ENCODE measurements at regions not wholly inside any gene's neighbourhood (a gene's known extent, or its start where the extent isn't known, plus 50 kb on each side); places are given as distances from the start of the nearest gene placed in this dataset.
"Not testable (repeated sequence)": the region's sequence is repeated elsewhere in the genome, so short reads cannot be mapped to it uniquely, and the experiment has no call there.

GRCh38 chr17:20843261-20843660, 199.6 kb downstream of the USP22 start:
- H4K20me1 ChIP-seq (ENCODE audit: insufficient read depth, low read length); CTCF ChIA-PET (ENCODE audit: unreplicated experiment); H3K36me3 ChIP-seq (ENCODE audit: insufficient read depth, low read length); H3K4me3 ChIP-seq (ENCODE audit: low read depth, low read length, poor library complexity, severe bottlenecking); H3K9me2 ChIP-seq (ENCODE audit: insufficient read depth, low read length); H3K9me3 ChIP-seq (ENCODE audit: low read length); intact Hi-C loops (cut with micrococcal nuclease; ENCODE audit: unreplicated experiment); H3K4me2 ChIP-seq (ENCODE audit: low read length); H3K79me2 ChIP-seq (ENCODE audit: insufficient read depth, low read depth, low read length); DNase-seq (ENCODE audit: low spot score); H3K4me1 ChIP-seq (ENCODE audit: insufficient read depth, low read length, poor library complexity, severe bottlenecking); BruUV-seq (replicated peaks); H2AFZ ChIP-seq (ENCODE audit: low read length); POLR2A ChIA-PET; H3K27ac ChIP-seq (ENCODE audit: low read depth, low read length, poor library complexity, severe bottlenecking): not testable (repeated sequence)

DNA sequence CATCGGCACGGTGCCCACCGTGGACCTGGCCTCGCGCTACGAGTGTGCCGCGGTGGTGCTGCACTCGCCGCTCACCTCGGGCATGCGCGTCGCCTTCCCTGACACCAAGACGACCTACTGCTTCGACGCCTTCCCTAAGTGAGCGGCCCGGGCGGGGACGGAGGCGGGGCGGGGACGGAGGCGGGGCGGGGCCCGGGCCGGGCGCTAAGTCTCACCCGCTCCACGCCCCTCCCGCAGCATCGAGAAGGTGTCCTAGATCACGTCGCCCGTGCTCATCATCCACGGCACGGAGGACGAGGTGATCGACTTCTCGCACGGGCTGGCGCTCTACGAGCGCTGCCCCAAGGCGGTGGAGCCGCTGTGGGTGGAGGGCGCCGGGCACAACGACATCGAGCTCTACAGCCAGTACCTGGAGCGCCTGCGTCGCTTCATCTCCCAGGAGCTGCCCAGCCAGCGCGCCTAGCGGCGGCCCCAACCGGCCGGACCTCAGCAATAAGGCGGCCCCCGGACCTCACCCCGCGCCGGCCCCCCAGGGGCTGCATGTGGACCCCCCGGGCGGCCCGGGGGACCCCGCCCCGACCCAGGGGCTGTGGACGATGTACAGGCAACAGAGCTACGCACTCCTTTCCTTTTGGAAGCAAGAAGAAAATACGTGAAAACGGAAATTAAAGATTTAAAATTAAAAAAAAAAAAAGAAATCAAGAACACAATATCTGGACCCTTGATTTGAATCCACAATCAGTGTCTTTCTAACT, 198.8 kb downstream of the USP22 start:
- H3K9me3 ChIP-seq (ENCODE audit: low read length); H3K4me3 ChIP-seq (ENCODE audit: low read depth, low read length, poor library complexity, severe bottlenecking); H2AFZ ChIP-seq (ENCODE audit: low read length); CTCF ChIA-PET (ENCODE audit: unreplicated experiment); H4K20me1 ChIP-seq (ENCODE audit: insufficient read depth, low read length); H3K36me3 ChIP-seq (ENCODE audit: insufficient read depth, low read length); H3K27ac ChIP-seq (ENCODE audit: low read depth, low read length, poor library complexity, severe bottlenecking); BruUV-seq (replicated peaks); H3K4me2 ChIP-seq (ENCODE audit: low read length); H3K79me2 ChIP-seq (ENCODE audit: insufficient read depth, low read depth, low read length); intact Hi-C loops (cut with micrococcal nuclease; ENCODE audit: unreplicated experiment); H3K9me2 ChIP-seq (ENCODE audit: insufficient read depth, low read length); H3K4me1 ChIP-seq (ENCODE audit: insufficient read depth, low read length, poor library complexity, severe bottlenecking): not testable (repeated sequence)
- peak; percentile 4 for DNase-seq (ENCODE audit: low spot score)
- POLR2A ChIA-PET = interaction anchor here (0.6 to 1.2 kb wide), 3 partner anchors 60 to 149 kb away, joined by 3 to 4 read pairs (median 4); no protein-coding TSS in a partner anchor

- BruUV-seq (replicated peaks); CTCF ChIA-PET (ENCODE audit: unreplicated experiment): not testable (repeated sequence)
Measured at GRCh38 chr17:20848869-20849443, 193.9 kb downstream of the USP22 start.

DNA sequence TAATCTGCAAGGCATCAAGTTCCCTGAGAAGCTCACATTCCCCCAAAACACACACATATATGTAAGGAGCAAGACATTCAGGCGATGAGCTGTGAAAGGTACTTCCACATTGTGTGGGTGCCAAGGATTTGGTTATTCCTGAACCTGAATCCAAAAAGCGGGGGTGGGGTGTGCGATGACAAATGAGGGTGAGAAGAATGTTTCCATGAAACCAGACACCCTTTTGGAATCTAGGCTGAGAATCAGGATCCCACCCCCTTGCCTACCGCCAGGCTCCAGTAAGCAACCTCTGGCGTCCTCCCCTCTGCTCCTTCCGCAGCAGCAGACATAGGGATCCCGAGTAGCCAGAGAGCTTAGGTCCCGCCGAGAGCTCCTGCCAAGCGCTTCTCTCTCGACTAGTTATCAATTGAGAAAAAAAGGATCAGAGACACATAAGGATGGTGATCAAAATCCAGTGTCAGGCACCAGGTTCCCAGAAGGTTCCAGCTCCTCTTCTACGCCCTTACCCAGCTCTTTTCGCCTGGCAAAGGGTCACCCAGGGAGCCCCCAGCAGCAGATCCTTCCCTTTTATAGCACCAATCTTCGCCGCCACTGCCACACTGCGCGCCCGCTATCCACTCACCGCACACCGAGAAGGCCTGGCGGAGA, 191.1 kb downstream of the USP22 start:
- CTCF ChIA-PET (ENCODE audit: unreplicated experiment) = not testable (repeated sequence)

More at GRCh38 chr17:20848869-20849443, 193.9 kb downstream of the USP22 start:
- H3K4me1 ChIP-seq (ENCODE audit: insufficient read depth, low read length, poor library complexity, severe bottlenecking); H3K36me3 ChIP-seq (ENCODE audit: insufficient read depth, low read length); H3K79me2 ChIP-seq (ENCODE audit: insufficient read depth, low read depth, low read length); H3K9me3 ChIP-seq (ENCODE audit: low read length); H3K27ac ChIP-seq (ENCODE audit: low read depth, low read length, poor library complexity, severe bottlenecking); H2AFZ ChIP-seq (ENCODE audit: low read length); H4K20me1 ChIP-seq (ENCODE audit: insufficient read depth, low read length); H3K4me2 ChIP-seq (ENCODE audit: low read length); H3K9me2 ChIP-seq (ENCODE audit: insufficient read depth, low read length); POLR2A ChIA-PET; H3K4me3 ChIP-seq (ENCODE audit: low read depth, low read length, poor library complexity, severe bottlenecking): not testable (repeated sequence)
- peak; percentile 23 for DNase-seq (ENCODE audit: low spot score)
- peak; percentile 83 for TF ChIP-seq CTCF (conservative IDR thresholded peaks at IDR 0.05; ENCODE audit: low read length)
- intact Hi-C loops (cut with micrococcal nuclease; ENCODE audit: unreplicated experiment) = loop anchor here (5.0 kb wide), 1 partner anchor 622 kb away; no protein-coding TSS in a partner anchor

More for the DNA sequence above, 191.1 kb downstream of the USP22 start:
- H2AFZ ChIP-seq (ENCODE audit: low read length); H3K4me3 ChIP-seq (ENCODE audit: low read depth, low read length, poor library complexity, severe bottlenecking); H3K79me2 ChIP-seq (ENCODE audit: insufficient read depth, low read depth, low read length); H4K20me1 ChIP-seq (ENCODE audit: insufficient read depth, low read length); H3K4me2 ChIP-seq (ENCODE audit: low read length); intact Hi-C loops (cut with micrococcal nuclease; ENCODE audit: unreplicated experiment); BruUV-seq (replicated peaks); H3K4me1 ChIP-seq (ENCODE audit: insufficient read depth, low read length, poor library complexity, severe bottlenecking); H3K9me3 ChIP-seq (ENCODE audit: low read length); H3K36me3 ChIP-seq (ENCODE audit: insufficient read depth, low read length); H3K27ac ChIP-seq (ENCODE audit: low read depth, low read length, poor library complexity, severe bottlenecking); DNase-seq (ENCODE audit: low spot score); H3K9me2 ChIP-seq (ENCODE audit: insufficient read depth, low read length); POLR2A ChIA-PET: not testable (repeated sequence)

Measured in OCI-LY7 (cell line).